Islet of Langerhans (tissue), 1 donor: ENCODE measurements at regions not wholly inside any gene's neighbourhood (a gene's known extent, or its start where the extent isn't known, plus 50 kb on each side); places are given as distances from the start of the nearest gene placed in this dataset.

Experiments
- FAIRE-seq: peaks from one replicate; lab custom pipeline; 2011; peaks lifted over from hg19 to GRCh38; lab: Jason Lieb, UNC

DNA sequence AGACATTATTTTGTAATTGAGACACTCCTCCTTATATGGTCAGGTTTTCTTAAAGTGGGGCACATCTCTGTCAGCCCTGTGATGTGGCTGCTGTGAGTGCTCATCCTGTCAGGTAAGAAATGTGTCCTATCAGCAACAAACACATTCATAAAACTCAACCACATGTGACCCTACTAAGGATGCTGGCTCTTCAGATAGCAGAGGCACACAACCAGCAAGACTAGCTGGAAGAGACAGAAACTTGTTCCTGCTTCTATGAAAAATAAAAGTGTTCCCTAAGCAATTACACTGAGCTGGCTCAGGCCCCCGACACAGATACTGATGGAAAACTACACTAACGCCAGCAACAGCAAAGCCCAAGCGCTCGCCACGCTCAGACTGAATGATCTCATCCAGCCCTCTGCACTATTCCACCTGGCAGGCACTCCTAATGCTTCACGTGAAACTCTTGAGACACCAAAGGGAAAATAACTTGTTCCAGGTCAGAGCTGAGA, 49.8 kb upstream of the CYP2D6 start:
- peak; percentile 98 for FAIRE-seq
